DND-41 (cell line): ENCODE measurements at regions not wholly inside any gene's neighbourhood (a gene's known extent, or its start where the extent isn't known, plus 50 kb on each side); places are given as distances from the start of the nearest gene placed in this dataset.

Experiments used
- ATAC-seq: fragments of 200-7000 bp; cut with Tn5 transposase; 3 replicates; pipeline ENCODE4 v1.9.1; 2021; ENCODE audit warnings: low read depth; ENCODE audit not compliant: insufficient read depth
- DNase-seq: peaks from one replicate; pipeline ENCODE4 v3.0.0-alpha.2; 2020
- H2AFZ ChIP-seq: 2 replicates; pipeline ENCODE4 v1.6.0; 2012; ENCODE audit warnings: low read depth, low read length
- H3K27ac ChIP-seq: 2 replicates; pipeline ENCODE4 v1.5.1; 2012; ENCODE audit warnings: low read length, inconsistent platforms
- H3K27me3 ChIP-seq: fragments of 200-600 bp; sonication (generic); 2 replicates; pipeline ENCODE4 v1.6.0; 2012; ENCODE audit warnings: low read length, mild to moderate bottlenecking, inconsistent platforms; ENCODE audit not compliant: insufficient read depth, poor library complexity
- H3K36me3 ChIP-seq: 2 replicates; pipeline ENCODE4 v1.5.1; 2012; ENCODE audit warnings: low read length, inconsistent platforms; ENCODE audit not compliant: insufficient read depth
- H3K4me1 ChIP-seq: 2 replicates; pipeline ENCODE4 v1.5.1; 2012; ENCODE audit warnings: mild to moderate bottlenecking, low read length; ENCODE audit not compliant: insufficient read depth
- H3K4me2 ChIP-seq: 2 replicates; pipeline ENCODE4 v1.6.0; 2012; ENCODE audit warnings: mild to moderate bottlenecking, moderate library complexity, low read length, inconsistent platforms; ENCODE audit not compliant: insufficient read depth
- H3K4me3 ChIP-seq, 2 experiments: fragments of 200-600 bp in 1 of 2; shearing (Covaris generic) in 1 of 2; 2 replicates each; pipeline ENCODE4 v1.5.1; 2012 to 2016; ENCODE audit warnings: inconsistent platforms in 2 of 2, low read length in 2 of 2, mild to moderate bottlenecking in 2 of 2, low read depth in 1 of 2, moderate library complexity in 1 of 2
- H3K79me2 ChIP-seq: 2 replicates; pipeline ENCODE4 v1.6.0; 2012; ENCODE audit warnings: low read length, inconsistent platforms; ENCODE audit not compliant: insufficient read depth
- H3K9ac ChIP-seq: 2 replicates; pipeline ENCODE4 v1.6.0; 2012; ENCODE audit warnings: low read depth, mild to moderate bottlenecking, inconsistent platforms, low read length, moderate library complexity
- H3K9me3 ChIP-seq: 2 replicates; pipeline ENCODE4 v1.5.1; 2012; ENCODE audit warnings: low read length, moderate library complexity, mild to moderate bottlenecking, inconsistent platforms; ENCODE audit not compliant: insufficient read depth, severe bottlenecking
- H4K20me1 ChIP-seq: 2 replicates; pipeline ENCODE4 v1.6.0; 2012; ENCODE audit warnings: low read length; ENCODE audit not compliant: insufficient read depth
- CTCF ChIP-seq: IDR thresholded peaks from 2 replicates; pipeline ENCODE4 v1.5.1; 2012; ENCODE audit warnings: borderline replicate concordance, low read length, moderate library complexity, mild to moderate bottlenecking; ENCODE audit not compliant: poor library complexity, severe bottlenecking; ENCODE audit errors: extremely low read depth
- EZH2 ChIP-seq: IDR thresholded peaks from 3 replicates; pipeline ENCODE4 v1.6.1; 2012; ENCODE audit warnings: borderline replicate concordance, low read depth, mild to moderate bottlenecking, moderate library complexity, low read length, inconsistent platforms; ENCODE audit not compliant: severe bottlenecking

- Histone ChIP-seq H3K4me2 (no peak overlapping the region), H3K79me2 (0 out of 2 replicates have a peak, but pooled peaks cover 2% of the 10 kb centered on the region), H3K4me1 (no peaks in the 10 kb centered on the region), H3K4me3 (no peak overlapping the region), H3K27me3 (no peaks in the 10 kb centered on the region), H2AFZ (no peak overlapping the region), H4K20me1 (no peaks in the 10 kb centered on the region), H3K9ac (no peak overlapping the region), H3K27ac (no peak overlapping the region), H3K36me3 (no peaks in the 10 kb centered on the region), H3K9me3 (no peaks in the 10 kb centered on the region)
- TF ChIP-seq EZH2: no peak
- TF ChIP-seq CTCF: no peak
- no peak for DNase-seq
- no peak for ATAC-seq
Measured at GRCh38 chr3:159513444-159513843, 475.2 kb upstream of the IL12A start.

DNA sequence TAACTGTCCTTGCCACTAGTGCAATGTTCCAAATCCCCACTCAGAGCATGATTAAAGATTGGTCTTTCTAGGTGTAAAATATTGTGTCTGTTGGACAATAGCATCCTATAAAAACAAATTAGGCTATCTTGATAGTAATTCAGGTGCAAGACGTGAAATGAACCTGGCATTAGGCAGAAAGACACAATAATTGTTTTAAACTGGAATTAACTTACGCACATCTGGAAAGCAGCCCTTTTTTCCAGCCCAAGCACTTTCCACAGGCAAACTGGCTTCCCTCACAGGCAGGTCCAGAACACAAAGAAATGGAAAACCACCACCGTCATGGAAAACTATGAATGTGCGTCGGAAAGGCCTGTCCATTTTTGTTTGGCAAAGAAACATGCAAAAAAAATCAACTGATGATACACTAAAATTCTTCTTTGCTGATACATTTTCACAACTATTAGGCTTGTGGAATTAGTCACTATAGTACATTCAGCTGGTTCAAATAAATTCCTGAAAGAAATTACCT is 474.7 kb upstream of the IL12A start:
- H3K9me3 ChIP-seq: no peaks in the 10 kb centered on the region
- H3K36me3 ChIP-seq: no peaks in the 10 kb centered on the region
- H3K79me2 ChIP-seq: 0 out of 2 replicates have a peak, but pooled peaks cover 2% of the 10 kb centered on the region
- no peak overlapping the region for H3K4me3 ChIP-seq
- H3K4me2 ChIP-seq: no peak overlapping the region
- no peaks in the 10 kb centered on the region for H3K27me3 ChIP-seq
- H3K9ac ChIP-seq: no peak overlapping the region
- H3K4me1 ChIP-seq: no peaks in the 10 kb centered on the region
- ATAC-seq (no peak), DNase-seq (no peak)
- no peak overlapping the region for H3K27ac ChIP-seq
- TF ChIP-seq EZH2 (no peak), CTCF (no peak)
- H4K20me1 ChIP-seq: no peaks in the 10 kb centered on the region
- H2AFZ ChIP-seq: no peak overlapping the region

- Histone ChIP-seq H4K20me1 (no peaks in the 10 kb centered on the region), H3K27ac (no peak overlapping the region), H3K4me3 (no peak overlapping the region), H3K4me2 (no peak overlapping the region), H3K36me3 (no peaks in the 10 kb centered on the region), H3K27me3 (no peaks in the 10 kb centered on the region), H3K79me2 (no peaks in the 10 kb centered on the region), H3K9me3 (no peaks in the 10 kb centered on the region), H3K4me1 (no peaks in the 10 kb centered on the region), H2AFZ (no peak overlapping the region), H3K9ac (no peak overlapping the region)
- DNase-seq (no peak), ATAC-seq (no peak)
- TF ChIP-seq CTCF (no peak), EZH2 (no peak)
Measured at GRCh38 chr3:159517105-159517504, 471.5 kb upstream of the IL12A start.

- H3K79me2 ChIP-seq: no peaks in the 10 kb centered on the region
- H3K9me3 ChIP-seq: no peaks in the 10 kb centered on the region
- H3K4me3 ChIP-seq: no peak overlapping the region
- no peak overlapping the region for H3K4me2 ChIP-seq
- H3K9ac ChIP-seq: no peak overlapping the region
- no peak for TF ChIP-seq CTCF
- no peak for TF ChIP-seq EZH2
- H3K36me3 ChIP-seq: no peaks in the 10 kb centered on the region
- no peak overlapping the region for H2AFZ ChIP-seq
- ATAC-seq (no peak), DNase-seq (no peak)
- no peaks in the 10 kb centered on the region for H3K4me1 ChIP-seq
- H4K20me1 ChIP-seq: no peaks in the 10 kb centered on the region
- no peak overlapping the region for H3K27ac ChIP-seq
- H3K27me3 ChIP-seq: no peaks in the 10 kb centered on the region
Measured at GRCh38 chr3:159520638-159521037, 468.0 kb upstream of the IL12A start.
